Endometrial microvascular endothelial cells (primary cell): ENCODE measurements at regions not wholly inside any gene's neighbourhood (a gene's known extent, or its start where the extent isn't known, plus 50 kb on each side); places are given as distances from the start of the nearest gene placed in this dataset.

ENCODE experiments used
- in situ Hi-C: cut with HindIII; loops from 2 replicates; pipeline ENCODE4 v1.10.0; 2017; ENCODE audit warnings: low sequenced_read_pairs, low pct_unique_long_range_greater_than_20kb; ENCODE audit errors: inconsistent ontology term

- in situ Hi-C loops, result no loop called here
Observed at GRCh38 chr2:122174061-122174460, 418.6 kb downstream of the TSN start.

- in situ Hi-C loops, result loop anchor here (10.0 kb wide), 1 partner anchor 565 kb away; no protein-coding TSS in a partner anchor
Observed at GRCh38 chr2:122179492-122180165, 424.2 kb downstream of the TSN start.

GRCh38 chr2:122180972-122181371 lies 425.5 kb downstream of the TSN start:
- in situ Hi-C loops, result loop anchor here (10.0 kb wide), 1 partner anchor 564 kb away; no protein-coding TSS in a partner anchor

GRCh38 chr2:122182616-122183355 lies 427.3 kb downstream of the TSN start:
- in situ Hi-C loops, result loop anchor here (10.0 kb wide), 1 partner anchor 562 kb away; no protein-coding TSS in a partner anchor

GRCh38 chr2:122183890-122184289 lies 428.4 kb downstream of the TSN start:
- in situ Hi-C loops, result loop anchor here (10.0 kb wide), 1 partner anchor 561 kb away; no protein-coding TSS in a partner anchor

- in situ Hi-C loops, result loop anchor here (10.0 kb wide), 1 partner anchor 558 kb away; no protein-coding TSS in a partner anchor
Observed at GRCh38 chr2:122186761-122187222, 431.3 kb downstream of the TSN start.

GRCh38 chr2:122191331-122191730 lies 435.9 kb downstream of the TSN start:
- in situ Hi-C loops, result no loop called here

GRCh38 chr2:122193622-122194021 lies 438.2 kb downstream of the TSN start:
- in situ Hi-C loops, result no loop called here

GRCh38 chr2:122194546-122194945 lies 439.1 kb downstream of the TSN start:
- in situ Hi-C loops, result no loop called here

GRCh38 chr2:122203523-122203922 lies 448.1 kb downstream of the TSN start:
- in situ Hi-C loops, result no loop called here

- in situ Hi-C loops, result no loop called here
Observed at GRCh38 chr2:122205641-122206040, 450.2 kb downstream of the TSN start.

GRCh38 chr2:122206101-122206500 lies 450.6 kb downstream of the TSN start:
- in situ Hi-C loops, result no loop called here

- in situ Hi-C loops, result no loop called here
Observed at GRCh38 chr2:122209377-122209776, 453.9 kb downstream of the TSN start.

GRCh38 chr2:122210065-122210464 lies 454.6 kb downstream of the TSN start:
- in situ Hi-C loops, result no loop called here

- in situ Hi-C loops, result no loop called here
Observed at GRCh38 chr2:122210898-122211856, 455.7 kb downstream of the TSN start.

- in situ Hi-C loops, result no loop called here
Observed at GRCh38 chr2:122213312-122213711, 457.9 kb downstream of the TSN start.

GRCh38 chr2:122216071-122216470 lies 460.6 kb downstream of the TSN start:
- in situ Hi-C loops, result no loop called here

- in situ Hi-C loops, result no loop called here
Observed at GRCh38 chr2:122216901-122217300, 461.4 kb downstream of the TSN start.

GRCh38 chr2:122218596-122218995 lies 463.1 kb downstream of the TSN start:
- in situ Hi-C loops, result no loop called here
